ENCODE measurements at regions not wholly inside any gene's neighbourhood (a gene's known extent, or its start where the extent isn't known, plus 50 kb on each side); places are given as distances from the start of the nearest gene placed in this dataset.

- in situ Hi-C loops (cut with HindIII; ENCODE audit: extremely low pct_ligation_motif_present, low pct_unique_long_range_greater_than_20kb) (no loop called here), intact Hi-C loops (cut with micrococcal nuclease; ENCODE audit: unreplicated experiment) (no loop called here)
- H3K4me3 ChIP-seq (replicated peaks in 1 of 3; ENCODE audit: insufficient read depth in 1 of 3, low read depth in 2 of 3, low read length in 3 of 3), result no peak overlapping the region
- FAIRE-seq (no peak), DNase-seq (ENCODE audit: low spot score) (no peak), ATAC-seq (no peak)
- no peaks in the 10 kb centered on the region for H3K79me2 ChIP-seq (ENCODE audit: insufficient read depth, low read length)
- TF ChIP-seq ZNF503 (CRISPR knock-in tag; IDR thresholded peaks at IDR 0.05) (no peak), KLF13 (CRISPR knock-in tag; IDR thresholded peaks at IDR 0.05) (no peak), TARDBP (CRISPR knock-in tag; IDR thresholded peaks at IDR 0.05) (no peak), ARNTL (CRISPR knock-in tag; IDR thresholded peaks at IDR 0.05) (no peak), GZF1 (CRISPR knock-in tag; IDR thresholded peaks at IDR 0.05) (no peak), TRIM24 (CRISPR knock-in tag; IDR thresholded peaks at IDR 0.05) (no peak), ZMYM2 (CRISPR knock-in tag; IDR thresholded peaks at IDR 0.05) (no peak), PREB (CRISPR knock-in tag; IDR thresholded peaks at IDR 0.05) (no peak), ZNF3 (CRISPR knock-in tag; IDR thresholded peaks at IDR 0.05) (no peak), LCORL (IDR thresholded peaks at IDR 0.05) (no peak), LCORL (CRISPR knock-in tag; IDR thresholded peaks at IDR 0.05) (no peak), SNAI1 (CRISPR knock-in tag; IDR thresholded peaks at IDR 0.05; ENCODE audit: borderline replicate concordance) (no peak), GATA4 (IDR thresholded peaks at IDR 0.05; ENCODE audit: borderline replicate concordance, low read depth) (no peak), MAZ (IDR thresholded peaks at IDR 0.05; ENCODE audit: borderline replicate concordance, low read depth, low read length) (no peak), MAZ (CRISPR knock-in tag; IDR thresholded peaks at IDR 0.05; ENCODE audit: low read depth) (no peak)
- H3K27me3 ChIP-seq (ENCODE audit: control insufficient read depth in 1 of 2, insufficient read depth in 2 of 2, low read length in 2 of 2), result peaks cover 7 to 8% of the 10 kb centered on the region in 2 experiments; a peak in 3 of 5 replicates
- H3K4me2 ChIP-seq (ENCODE audit: low read depth, low read length), result no peak overlapping the region
- no peak overlapping the region for H3K9ac ChIP-seq (ENCODE audit: insufficient read depth, low read depth, low read length)
- no peaks in the 10 kb centered on the region for H3K4me1 ChIP-seq (ENCODE audit: insufficient read depth, low read length)
- WGBS (ENCODE audit: low lambda C conversion rate), result 40% methylated on average over 4 of the region's 4 CpGs
- no peaks in the 10 kb centered on the region for H3K36me3 ChIP-seq (replicated peaks in 1 of 2; ENCODE audit: control insufficient read depth in 1 of 2, insufficient read depth in 2 of 2, low read length in 2 of 2)
- no peaks in the 10 kb centered on the region for H3K9me3 ChIP-seq (ENCODE audit: low read length)
- POLR2A ChIA-PET, result interaction anchor here (0.7 kb wide), 1 partner anchor 35 kb away, joined by 3 read pairs; no protein-coding TSS in a partner anchor
- no peaks in the 10 kb centered on the region for H4K20me1 ChIP-seq (ENCODE audit: insufficient read depth, low read length)
- H3K27ac ChIP-seq (ENCODE audit: extremely low read length, insufficient read depth, low read length), result no peak overlapping the region
- CTCF ChIA-PET (ENCODE audit: low intra/inter-chr PET ratio, low total read pairs), result no interaction called here
- no peak overlapping the region for H2AFZ ChIP-seq (ENCODE audit: low read length)
- BruUV-seq (replicated peaks), result no TSS peak
These were observed 519.5 kb downstream of the PREX1 start for GRCh38 chr20:48308232-48308781.
